Type B pancreatic cell (in vitro differentiated cells): ENCODE measurements at regions not wholly inside any gene's neighbourhood (a gene's known extent, or its start where the extent isn't known, plus 50 kb on each side); places are given as distances from the start of the nearest gene placed in this dataset.
A peak's percentile ranks its signal among the peaks of the same experiment; 100 is the strongest.

Experiments used
- DNase-seq: peaks from one replicate; pipeline ENCODE4 v3.0.0; 2021; ENCODE audit warnings: mixed read lengths; ENCODE audit not compliant: unreplicated experiment; ENCODE audit errors: extremely low spot score
- H3K27ac Mint-ChIP-seq: 2 replicates; pipeline ENCODE4 v1.8.0; 2021; ENCODE audit warnings: mild to moderate bottlenecking, mixed read lengths
- H3K27me3 Mint-ChIP-seq: 2 replicates; pipeline ENCODE4 v1.8.0; 2021; ENCODE audit warnings: mixed read lengths
- H3K36me3 Mint-ChIP-seq: 2 replicates; pipeline ENCODE4 v1.8.0; 2021; ENCODE audit warnings: mixed read lengths
- H3K4me1 Mint-ChIP-seq: one replicate; pipeline ENCODE4 v1.8.0; 2021; ENCODE audit warnings: mixed read lengths; ENCODE audit not compliant: unreplicated experiment
- H3K4me3 Mint-ChIP-seq: 2 replicates; pipeline ENCODE4 v1.8.0; 2021; ENCODE audit warnings: mild to moderate bottlenecking, mixed read lengths
- H3K9me3 Mint-ChIP-seq: 2 replicates; pipeline ENCODE4 v1.8.0; 2021; ENCODE audit warnings: mixed read lengths
- CTCF ChIP-seq: fragments of 200-600 bp; sonication (generic); conservative IDR thresholded peaks from 2 replicates; pipeline ENCODE4 v1.5.0; 2021; ENCODE audit warnings: antibody characterized with exemption, mild to moderate bottlenecking

- peaks cover 11% of the 10 kb centered on the region for H3K4me1 Mint-ChIP-seq
- H3K27ac Mint-ChIP-seq, result no peak overlapping the region
- peaks cover 7% of the 10 kb centered on the region for H3K27me3 Mint-ChIP-seq
- no peak for TF ChIP-seq CTCF
- H3K4me3 Mint-ChIP-seq, result peak overlapping the region; percentile 53
- H3K36me3 Mint-ChIP-seq, result peaks cover 3% of the 10 kb centered on the region
- no peak for DNase-seq
- peaks cover 12% of the 10 kb centered on the region for H3K9me3 Mint-ChIP-seq
Observed at GRCh38 chr1:76807543-76808260, 59.6 kb upstream of the ST6GALNAC5 start.
